ENCODE measurements at regions not wholly inside any gene's neighbourhood (a gene's known extent, or its start where the extent isn't known, plus 50 kb on each side); places are given as distances from the start of the nearest gene placed in this dataset.

- Histone ChIP-seq H3K4me1 (ENCODE audit: control insufficient read depth in 2 of 2, insufficient read depth in 2 of 2, low read length in 2 of 2) (peaks cover 58 to 59% of the 10 kb centered on the region in 2 donors), H3K27ac (ENCODE audit: low read length in 2 of 2) (no peak overlapping the region), H4K20me1 (ENCODE audit: control insufficient read depth, insufficient read depth, low read length, poor library complexity, severe bottlenecking) (peaks cover 52% of the 10 kb centered on the region), H3K9me3 (ENCODE audit: control extremely low read depth in 1 of 3, control insufficient read depth in 2 of 3, insufficient read depth in 1 of 3, low read length in 2 of 3) (no peaks in the 10 kb centered on the region), H3K4me2 (replicated peaks; ENCODE audit: low read depth, low read length, poor library complexity, severe bottlenecking) (peak overlapping the region; percentile 3), H3K27me3 (replicated peaks in 1 of 4; ENCODE audit: control extremely low read depth in 1 of 4, control insufficient read depth in 3 of 4, insufficient read depth in 4 of 4, low read length in 3 of 4) (no peaks in the 10 kb centered on the region), H3K79me2 (ENCODE audit: control insufficient read depth, insufficient read depth, low read length) (peaks cover 97% of the 10 kb centered on the region), H3K4me3 (ENCODE audit: control extremely low read depth in 1 of 5, extremely low read depth in 1 of 5, insufficient read depth in 1 of 5, low read depth in 2 of 5, low read length in 4 of 5) (no peak overlapping the region), H3K36me3 (replicated peaks in 1 of 2; ENCODE audit: control extremely low read depth in 1 of 2, control insufficient read depth in 1 of 2, extremely low read depth in 1 of 2, insufficient read depth in 2 of 2, low read length in 1 of 2) (peaks cover 0 to 3% of the 10 kb centered on the region in 2 experiments), H2AFZ (ENCODE audit: insufficient read depth, low read depth, low read length, poor library complexity, severe bottlenecking) (no peak overlapping the region), H3K9ac (ENCODE audit: low read length) (no peak overlapping the region)
- intact Hi-C loops (cut with micrococcal nuclease), result no loop called here
- no peak for TF ChIP-seq CTCF (IDR thresholded peaks at IDR 0.05)
- no peak for TF ChIP-seq EZH2 (IDR thresholded peaks at IDR 0.05; ENCODE audit: borderline replicate concordance, insufficient read depth, low read depth, low read length, poor library complexity, severe bottlenecking)
- H3K9me3 Mint-ChIP-seq (ENCODE audit: insufficient read depth), result no peaks in the 10 kb centered on the region
- POLR2A ChIA-PET, result no interaction called here
- peaks cover 85% of the 10 kb centered on the region for H3K4me1 Mint-ChIP-seq
- peak overlapping the region; percentile 62 for H3K27ac Mint-ChIP-seq
- no peak for DNase-seq
- no peak overlapping the region for H3K4me3 Mint-ChIP-seq
- CTCF ChIA-PET, result no interaction called here
- H3K27me3 Mint-ChIP-seq, result no peaks in the 10 kb centered on the region
- ATAC-seq (ENCODE audit: low read depth), result no peak
- WGBS (ENCODE audit: insufficient coverage), result 82% methylated on average over 4 of the region's 4 CpGs
Measured at GRCh38 chr2:134185639-134186038, 68.2 kb upstream of the MGAT5 start.

- Histone ChIP-seq H3K27me3 (replicated peaks in 1 of 4; ENCODE audit: control extremely low read depth in 1 of 4, control insufficient read depth in 3 of 4, insufficient read depth in 4 of 4, low read length in 3 of 4) (no peaks in the 10 kb centered on the region), H3K9ac (ENCODE audit: low read length) (no peak overlapping the region), H3K4me1 (ENCODE audit: control insufficient read depth in 2 of 2, insufficient read depth in 2 of 2, low read length in 2 of 2) (peaks cover 35 to 37% of the 10 kb centered on the region in 2 donors), H2AFZ (ENCODE audit: insufficient read depth, low read depth, low read length, poor library complexity, severe bottlenecking) (no peak overlapping the region), H3K9me3 (ENCODE audit: control extremely low read depth in 1 of 3, control insufficient read depth in 2 of 3, insufficient read depth in 1 of 3, low read length in 2 of 3) (peaks cover 0 to 14% (median 3%) of the 10 kb centered on the region in 3 donors), H3K36me3 (replicated peaks in 1 of 2; ENCODE audit: control extremely low read depth in 1 of 2, control insufficient read depth in 1 of 2, extremely low read depth in 1 of 2, insufficient read depth in 2 of 2, low read length in 1 of 2) (peaks cover 0 to 20% of the 10 kb centered on the region in 2 experiments), H3K79me2 (ENCODE audit: control insufficient read depth, insufficient read depth, low read length) (peaks cover 99% of the 10 kb centered on the region), H3K4me3 (ENCODE audit: control extremely low read depth in 1 of 5, extremely low read depth in 1 of 5, insufficient read depth in 1 of 5, low read depth in 2 of 5, low read length in 4 of 5) (no peak overlapping the region), H3K27ac (ENCODE audit: low read length in 2 of 2) (no peak overlapping the region), H4K20me1 (ENCODE audit: control insufficient read depth, insufficient read depth, low read length, poor library complexity, severe bottlenecking) (peaks cover 75% of the 10 kb centered on the region), H3K4me2 (replicated peaks; ENCODE audit: low read depth, low read length, poor library complexity, severe bottlenecking) (no peak overlapping the region)
- CTCF ChIA-PET, result interaction anchor here (0.6 to 0.9 kb wide), 3 partner anchors 9 to 184 kb away, joined by 3 to 5 read pairs (median 3); no protein-coding TSS in a partner anchor
- Mint-ChIP-seq H3K27ac (no peak overlapping the region), H3K4me1 (peaks cover 67% of the 10 kb centered on the region), H3K9me3 (ENCODE audit: insufficient read depth) (peaks cover 2% of the 10 kb centered on the region), H3K27me3 (no peaks in the 10 kb centered on the region), H3K4me3 (no peak overlapping the region)
- DNase-seq (no peak), ATAC-seq (ENCODE audit: low read depth) (no peak)
- 100% methylated on average over 2 of the region's 6 CpGs for WGBS (ENCODE audit: insufficient coverage)
- TF ChIP-seq CTCF (IDR thresholded peaks at IDR 0.05) (no peak), EZH2 (IDR thresholded peaks at IDR 0.05; ENCODE audit: borderline replicate concordance, insufficient read depth, low read depth, low read length, poor library complexity, severe bottlenecking) (no peak)
- intact Hi-C loops (cut with micrococcal nuclease), result no loop called here
- POLR2A ChIA-PET, result interaction anchor here (1.2 kb wide), 1 partner anchor 9 kb away, joined by 5 read pairs; no protein-coding TSS in a partner anchor
Measured at GRCh38 chr2:134189009-134189720, 64.7 kb upstream of the MGAT5 start.
